GM19397 (cell line): ENCODE measurements at regions not wholly inside any gene's neighbourhood (a gene's known extent, or its start where the extent isn't known, plus 50 kb on each side); places are given as distances from the start of the nearest gene placed in this dataset.

Experiments
- ATAC-seq: cut with Tn5 transposase; IDR thresholded peaks from one replicate; pipeline ENCODE4 v1.9.1; 2021; ENCODE audit warnings: mild to moderate bottlenecking, moderate library complexity; ENCODE audit not compliant: unreplicated experiment

DNA sequence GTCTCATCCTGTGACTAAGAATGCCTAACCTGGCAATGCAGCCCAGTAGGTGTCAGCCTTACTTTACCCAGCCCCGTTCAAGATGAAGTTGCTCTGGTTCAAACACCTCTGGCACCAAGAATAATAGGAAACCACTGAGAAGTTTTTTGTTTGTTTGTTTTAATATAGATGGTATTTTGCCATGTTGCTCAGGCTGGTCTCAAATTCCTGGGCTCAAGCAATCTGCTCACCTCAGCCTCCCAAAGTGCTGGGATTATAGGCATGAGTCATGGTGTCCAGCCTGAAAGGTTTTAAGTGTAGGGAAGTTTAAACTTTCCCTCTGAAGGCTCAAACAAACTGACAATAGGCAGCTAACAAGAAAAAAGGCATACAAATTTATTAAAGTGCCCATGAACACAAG, 51.2 kb upstream of the ABCC4 start:
- ATAC-seq, result no peak

DNA sequence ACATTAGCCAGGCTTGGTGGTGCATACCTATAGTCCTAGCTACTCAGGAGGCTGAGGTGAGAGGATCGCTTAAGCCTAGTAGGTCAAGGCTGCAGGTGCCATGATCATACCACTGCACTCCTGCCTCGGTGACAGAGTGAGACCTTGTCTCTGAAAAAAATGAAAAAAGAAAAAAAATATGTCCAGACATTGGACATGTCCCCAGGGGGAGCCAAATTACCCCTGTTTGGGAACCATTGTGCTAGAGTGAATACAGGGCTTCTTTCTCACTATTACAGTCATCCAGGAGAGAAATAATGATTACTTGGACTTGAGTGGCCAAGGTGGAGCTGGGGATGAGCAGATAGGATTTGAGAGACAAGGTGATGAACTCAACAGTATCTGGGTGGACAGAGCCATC, 52.9 kb upstream of the ABCC4 start:
- no peak for ATAC-seq

DNA sequence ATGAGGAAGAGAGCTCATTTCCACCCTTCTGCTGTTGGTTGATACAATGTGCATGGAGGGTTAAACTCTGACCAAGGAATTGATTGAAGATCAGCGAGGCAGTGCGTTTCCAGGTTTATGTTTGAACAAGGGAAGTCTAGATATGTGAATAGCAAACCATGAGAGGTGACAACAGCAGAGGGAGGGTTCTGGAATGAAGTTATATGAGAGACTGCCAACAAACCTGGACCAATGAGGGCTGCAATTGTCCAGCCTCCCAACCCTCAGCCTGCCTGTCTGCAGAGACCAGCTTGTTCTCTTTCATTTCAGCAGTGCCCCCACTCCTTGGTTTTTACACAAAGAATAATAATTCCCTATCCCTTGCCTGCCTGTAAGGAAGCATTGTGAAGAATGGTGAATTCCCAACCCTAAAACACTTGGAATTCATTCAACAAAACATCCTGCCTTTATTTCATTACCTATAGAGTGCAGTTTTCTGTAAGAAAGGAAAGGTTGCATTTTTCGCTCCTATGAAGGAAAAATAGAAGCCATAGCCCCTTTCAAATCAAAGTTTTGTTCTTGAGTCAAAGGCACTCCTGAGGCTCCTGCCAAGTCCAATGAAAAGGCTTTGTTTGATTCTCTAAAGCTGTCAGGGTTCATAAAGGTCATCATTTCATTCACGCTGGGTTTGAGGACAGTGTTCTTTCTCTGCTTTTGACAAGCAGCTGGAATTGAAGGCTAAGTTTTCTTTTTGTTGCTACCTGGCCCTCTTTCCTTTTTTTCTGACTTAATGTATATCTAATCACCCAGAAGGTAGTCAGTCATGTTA, 53.6 kb upstream of the ABCC4 start:
- ATAC-seq, result no peak

DNA sequence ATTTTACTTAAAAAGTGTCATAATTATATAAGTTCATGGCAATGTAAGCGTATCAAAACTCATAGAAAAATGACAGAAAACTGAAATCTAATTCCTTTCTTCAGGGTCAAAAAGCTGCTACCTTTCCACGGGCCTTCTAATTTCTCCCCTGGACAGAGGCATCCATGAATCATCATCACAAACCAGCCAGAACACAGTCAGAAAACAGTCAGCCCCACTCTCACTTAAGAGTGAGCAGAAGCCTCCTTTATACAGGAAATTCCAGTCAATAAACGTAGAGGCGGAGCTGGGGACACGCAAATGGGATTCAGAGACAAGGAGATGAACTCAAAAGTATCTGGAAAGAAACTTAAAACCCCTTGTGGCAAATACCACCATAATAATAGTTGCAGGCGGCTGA, 54.2 kb upstream of the ABCC4 start:
- ATAC-seq, result no peak

DNA sequence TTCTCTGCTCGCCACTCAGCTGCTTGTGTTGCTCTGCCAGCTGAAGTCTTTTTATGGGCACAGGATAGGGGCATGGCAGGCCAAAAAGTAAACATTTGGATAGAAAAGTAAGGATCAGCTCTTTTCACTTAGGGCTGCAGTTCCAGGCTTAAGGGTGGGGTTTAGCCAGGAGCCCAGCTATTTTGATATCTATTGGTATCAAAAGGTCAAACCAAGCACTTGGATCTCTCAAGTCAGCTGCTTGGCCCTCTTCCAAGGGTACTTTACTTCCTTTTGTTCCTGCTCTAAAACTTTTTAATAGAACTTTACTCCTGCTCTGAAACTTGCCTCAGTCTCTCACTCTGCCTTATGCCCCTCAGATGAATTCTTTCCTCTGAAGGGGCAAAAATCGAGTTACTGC, 55.7 kb upstream of the ABCC4 start:
- ATAC-seq, result no peak

DNA sequence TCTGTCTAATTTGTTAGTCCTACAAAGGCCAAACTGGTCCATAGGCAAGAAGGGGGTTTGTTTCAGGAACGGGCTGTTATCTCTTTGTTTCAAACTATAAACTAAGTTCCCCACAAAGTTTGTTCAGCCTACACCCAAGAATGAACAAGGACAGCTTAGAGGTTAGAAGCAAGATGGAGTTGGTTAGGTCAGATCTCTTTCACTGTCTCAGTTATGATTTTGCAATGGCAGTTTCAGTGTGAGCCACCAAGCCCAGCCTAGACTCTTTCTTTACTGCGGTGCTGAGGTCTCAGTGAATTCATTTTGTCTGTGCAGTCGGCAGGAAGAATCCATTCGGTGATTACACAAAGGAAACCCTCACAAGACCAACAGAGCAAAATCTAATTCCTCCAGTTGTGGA, 56.6 kb upstream of the ABCC4 start:
- ATAC-seq, result no peak

DNA sequence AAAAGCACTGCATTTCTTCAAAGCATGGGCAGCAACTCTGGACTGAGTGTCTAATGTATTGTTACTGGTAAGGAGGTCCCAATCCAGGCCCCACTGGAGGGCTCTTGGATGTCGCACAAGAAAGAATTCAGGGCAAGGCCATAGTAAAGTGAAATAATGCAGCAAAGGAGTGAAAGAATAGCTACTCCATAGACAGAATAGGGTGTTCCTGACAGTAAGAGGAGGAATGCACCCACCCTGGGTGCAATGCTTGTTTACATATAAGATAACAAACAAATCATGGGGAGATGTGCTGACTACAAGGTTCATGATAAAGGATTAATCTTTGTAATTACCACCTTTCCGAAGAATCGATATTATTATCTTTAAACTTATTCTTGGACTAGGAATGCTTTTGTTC, 58.8 kb upstream of the ABCC4 start:
- no peak for ATAC-seq

DNA sequence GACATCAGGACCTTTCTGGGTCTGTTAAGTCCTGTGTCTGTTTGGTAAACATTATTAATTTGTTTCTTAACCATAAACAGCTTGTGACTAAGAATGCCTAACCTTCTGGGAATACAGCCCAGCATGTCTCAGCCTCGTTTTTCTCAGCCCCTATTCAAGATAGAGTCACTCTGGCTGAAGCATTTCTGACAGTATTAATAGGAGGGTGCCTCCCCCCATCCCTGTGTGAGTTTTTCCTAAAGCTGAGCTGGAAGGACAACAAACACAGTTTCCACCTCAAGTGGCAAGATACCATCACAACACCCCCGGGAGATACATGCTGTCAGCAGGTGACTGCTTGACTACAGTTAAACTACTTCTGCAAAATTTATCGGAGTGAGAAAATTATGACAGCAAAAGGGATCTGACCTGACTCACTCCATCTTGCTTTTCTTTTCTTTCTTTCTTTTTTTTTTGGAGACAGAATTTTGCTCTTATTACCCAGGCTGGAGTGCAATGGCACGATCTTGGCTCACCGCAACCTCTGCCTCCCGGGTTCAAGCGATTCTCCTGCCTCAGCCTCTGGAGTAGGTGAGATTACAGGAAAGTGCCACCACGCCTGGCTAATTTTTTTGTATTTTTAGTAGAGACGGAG, 59.3 kb upstream of the ABCC4 start:
- ATAC-seq, result no peak

DNA sequence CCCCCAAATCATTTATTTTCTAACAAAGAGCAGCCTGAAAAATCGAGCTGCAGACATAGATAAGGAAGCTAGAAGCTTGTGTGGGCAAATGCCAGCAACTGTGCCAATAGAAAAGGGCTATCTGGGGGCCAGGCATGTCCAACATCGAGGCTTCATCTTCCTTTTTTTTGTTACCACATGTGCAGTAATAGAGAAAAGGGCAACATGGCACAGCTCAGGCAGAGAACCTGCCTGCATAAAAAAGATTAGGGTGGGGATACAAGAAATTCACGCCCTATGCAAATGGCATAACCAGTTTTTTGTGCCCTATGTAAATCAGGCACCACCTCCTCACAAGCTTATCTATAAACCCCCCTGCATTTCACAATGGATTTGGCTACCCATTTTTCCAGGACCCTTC, 60.4 kb upstream of the ABCC4 start:
- ATAC-seq, result no peak

DNA sequence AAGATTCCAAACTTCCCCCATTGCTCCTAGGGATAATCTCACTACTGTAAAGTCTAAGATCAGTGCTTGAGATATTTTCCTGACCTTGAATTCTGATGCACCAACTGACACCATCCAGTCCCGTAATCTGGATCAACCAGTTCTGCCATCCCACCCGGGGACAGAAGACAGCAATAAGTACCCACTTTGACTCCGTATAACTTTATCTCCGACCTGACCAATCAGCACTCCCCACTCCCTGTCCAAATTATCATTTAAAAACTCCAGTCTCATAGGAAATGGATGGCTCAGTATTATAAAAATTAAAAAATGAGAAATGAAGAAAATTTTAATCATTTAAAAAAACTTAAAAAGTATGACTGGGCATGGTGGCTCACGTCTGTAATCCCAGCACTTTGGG, 61.4 kb upstream of the ABCC4 start:
- no peak for ATAC-seq

DNA sequence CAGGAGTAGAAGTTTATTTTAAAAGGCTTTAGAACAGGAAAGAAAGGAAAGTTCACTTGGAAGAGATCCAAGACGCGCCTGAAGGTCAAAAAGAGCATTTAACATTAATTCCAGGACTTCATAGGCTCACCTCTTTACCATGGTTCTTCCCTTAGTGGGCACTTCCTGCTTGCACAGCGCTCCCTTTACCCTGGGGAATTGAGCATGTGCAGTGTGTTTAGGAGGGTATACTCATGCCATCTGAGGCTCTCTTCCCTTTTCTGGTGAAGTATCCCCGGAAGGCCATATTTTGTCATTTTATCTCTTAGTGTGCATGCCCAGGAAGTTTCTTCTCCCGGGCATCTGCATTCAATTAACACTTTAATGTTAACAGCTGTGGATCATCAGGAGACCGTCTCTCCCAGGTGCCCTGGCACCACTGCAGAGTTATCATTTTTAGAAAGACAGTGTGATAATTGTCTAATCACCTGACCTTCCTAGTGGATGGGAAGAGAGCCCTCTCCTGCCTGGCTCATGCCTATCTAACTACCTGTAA, 66.1 kb upstream of the ABCC4 start:
- no peak for ATAC-seq

DNA sequence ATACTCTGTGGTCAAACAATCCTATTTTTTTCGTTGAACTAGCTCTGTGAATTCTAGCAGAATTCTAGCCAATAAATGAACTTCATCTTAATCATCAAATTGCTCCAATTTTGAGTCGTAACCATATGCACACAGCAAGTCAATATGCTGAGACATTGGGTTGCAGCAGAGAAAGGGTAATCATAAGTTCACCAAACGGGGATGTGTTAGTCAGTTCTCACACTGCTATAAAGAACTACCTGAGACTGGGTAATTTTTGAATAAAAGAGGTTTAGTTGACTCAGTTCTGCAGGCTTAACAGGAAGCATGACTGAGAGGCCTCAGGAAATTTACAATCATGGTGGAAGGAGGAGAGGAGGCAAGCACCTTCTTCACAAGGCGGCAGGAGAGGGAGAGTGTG, 67.7 kb upstream of the ABCC4 start:
- no peak for ATAC-seq

DNA sequence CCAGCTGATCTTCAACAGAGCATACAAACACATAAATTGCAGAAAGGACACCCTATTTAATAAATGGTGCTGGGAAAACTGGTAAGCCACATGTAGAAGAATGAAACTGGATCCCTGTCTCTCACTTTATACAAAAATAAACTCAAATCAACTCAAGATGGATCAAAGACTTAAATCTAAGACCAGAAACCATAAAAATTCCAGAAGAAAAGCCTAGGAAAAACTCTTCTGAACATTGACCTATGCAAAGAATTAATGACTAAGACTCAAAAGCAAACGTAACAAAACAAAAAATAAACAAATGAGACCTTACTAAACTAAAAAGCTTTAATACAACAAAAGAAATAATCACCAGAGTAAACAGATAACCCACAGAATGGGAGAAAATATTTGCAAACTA, 74.5 kb upstream of the ABCC4 start:
- ATAC-seq, result no peak

DNA sequence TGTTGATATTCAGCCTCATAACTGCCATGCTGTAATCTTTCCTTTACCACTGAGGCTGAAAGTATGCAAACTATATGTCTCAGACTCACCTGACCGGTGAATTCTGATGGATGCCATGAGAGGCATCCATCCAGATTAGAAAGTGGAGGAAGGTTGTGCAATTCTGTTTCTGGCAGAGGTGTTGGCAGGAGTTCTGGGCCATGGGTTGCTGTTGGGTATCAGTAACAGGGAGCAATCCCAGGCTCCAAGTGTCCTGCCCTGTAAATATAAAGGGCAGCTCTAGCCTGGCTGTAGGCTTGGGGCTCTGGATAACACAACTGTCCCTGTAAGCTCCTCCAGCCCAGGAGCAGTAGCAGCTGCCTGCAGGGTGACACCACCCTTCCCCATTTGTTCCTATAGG, 77.4 kb upstream of the ABCC4 start:
- no peak for ATAC-seq

DNA sequence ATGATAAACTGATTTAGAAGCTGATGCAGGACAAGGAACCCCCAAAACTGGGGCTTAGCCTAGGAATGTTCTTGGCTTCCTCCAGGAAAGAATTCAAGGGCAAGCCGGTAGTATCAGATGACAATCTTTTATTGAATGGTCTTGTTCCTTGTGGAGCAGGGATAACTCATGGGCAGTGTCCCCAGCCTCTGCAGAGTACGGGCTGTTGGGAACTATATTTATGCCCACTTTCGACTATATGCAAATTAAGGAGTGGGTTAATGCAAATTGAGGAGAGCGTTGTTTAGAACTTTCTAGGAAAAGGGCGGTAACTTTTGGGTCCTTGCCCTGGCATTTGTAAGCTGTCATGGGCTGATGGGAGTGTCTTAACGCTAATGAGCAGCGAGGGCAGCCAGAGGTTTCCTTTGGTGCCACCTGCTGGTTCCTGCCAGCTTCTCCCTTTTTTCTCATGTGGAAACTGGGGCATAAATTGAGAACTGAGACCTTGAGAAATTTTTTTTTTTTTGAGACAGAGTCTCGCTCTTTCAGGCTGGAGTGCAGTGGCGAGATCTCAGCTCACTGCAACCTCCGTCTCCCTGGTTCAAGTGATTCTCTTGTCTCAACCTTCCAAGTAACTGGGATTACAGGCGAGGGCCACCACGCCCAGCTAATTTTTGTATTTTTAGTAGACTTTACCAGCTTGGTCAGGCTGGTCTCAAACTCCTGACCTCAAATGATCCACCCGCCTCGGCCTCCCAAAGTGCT, 79.4 kb upstream of the ABCC4 start:
- peak; percentile 84 for ATAC-seq

DNA sequence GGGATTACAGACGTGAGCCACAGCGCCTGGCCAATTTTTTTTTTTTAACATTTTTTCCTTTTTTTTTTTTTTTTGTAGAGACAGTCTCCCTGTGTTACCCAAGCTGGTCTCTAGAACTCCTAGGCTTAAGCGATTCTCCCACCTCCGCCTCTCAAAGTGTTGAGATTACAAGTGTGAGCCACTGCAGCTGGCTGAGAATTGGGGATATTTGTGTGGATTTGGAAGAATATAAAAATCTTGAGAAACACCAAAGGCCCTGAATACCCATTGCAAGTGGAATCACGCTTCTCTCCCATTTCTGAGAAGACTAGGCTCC, 79.9 kb upstream of the ABCC4 start:
- no peak for ATAC-seq

DNA sequence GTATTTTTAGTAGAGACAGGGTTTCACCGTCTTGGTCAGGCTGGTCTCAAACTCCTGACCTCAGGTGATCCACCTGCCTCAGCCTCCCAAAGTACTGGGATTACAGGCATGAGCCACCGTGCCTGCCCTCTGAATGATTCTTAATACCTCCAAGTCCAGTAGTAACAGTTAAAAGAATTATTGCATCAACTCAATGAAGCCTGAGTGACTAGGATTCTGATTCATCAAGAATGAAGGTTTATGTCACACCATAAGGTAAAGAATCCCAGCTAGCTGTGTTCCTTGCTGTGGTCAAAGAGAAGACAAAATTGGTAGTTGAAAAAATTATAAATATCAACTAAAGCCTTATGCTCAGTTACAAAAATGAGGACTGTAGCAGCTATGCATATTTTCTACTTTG, 81.2 kb upstream of the ABCC4 start:
- no peak for ATAC-seq

DNA sequence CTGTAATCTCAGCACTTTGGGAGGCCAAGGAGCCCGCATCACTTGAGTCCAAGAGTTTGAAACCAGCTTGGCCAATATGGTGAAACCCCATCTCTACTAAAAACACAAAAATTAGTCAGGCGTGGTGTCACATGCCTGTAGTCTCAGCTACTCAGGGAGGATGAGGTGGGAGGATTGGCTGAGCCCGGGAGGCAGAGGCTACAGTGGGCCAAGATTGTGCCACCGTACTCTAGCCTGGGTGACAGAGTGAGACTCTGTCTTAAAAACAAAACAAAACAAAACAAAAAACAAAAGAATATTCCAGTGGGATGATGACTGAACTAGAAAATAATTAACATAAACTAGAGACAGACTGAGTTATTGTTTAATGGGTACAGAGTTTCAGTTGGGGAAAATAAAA, 81.7 kb upstream of the ABCC4 start:
- ATAC-seq, result no peak

DNA sequence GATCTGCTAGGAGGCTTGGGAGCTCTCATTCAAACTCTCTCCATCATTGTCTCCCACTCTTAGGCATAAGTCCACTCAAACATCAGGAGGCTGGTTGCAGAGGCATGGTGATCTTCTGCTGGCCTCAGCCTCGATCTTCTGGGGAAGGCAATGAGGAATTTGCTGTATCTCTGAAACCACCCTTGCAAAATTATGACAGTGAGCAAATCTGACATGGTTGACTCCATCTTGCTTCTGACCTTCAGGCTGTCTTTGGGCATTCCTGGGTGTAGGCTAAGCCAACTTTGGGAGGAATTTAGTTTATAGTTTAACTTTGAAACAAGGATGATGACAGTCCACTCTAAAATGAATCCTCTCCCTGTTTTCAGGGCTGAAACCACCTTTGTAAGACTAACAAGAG, 84.1 kb upstream of the ABCC4 start:
- no peak for ATAC-seq

DNA sequence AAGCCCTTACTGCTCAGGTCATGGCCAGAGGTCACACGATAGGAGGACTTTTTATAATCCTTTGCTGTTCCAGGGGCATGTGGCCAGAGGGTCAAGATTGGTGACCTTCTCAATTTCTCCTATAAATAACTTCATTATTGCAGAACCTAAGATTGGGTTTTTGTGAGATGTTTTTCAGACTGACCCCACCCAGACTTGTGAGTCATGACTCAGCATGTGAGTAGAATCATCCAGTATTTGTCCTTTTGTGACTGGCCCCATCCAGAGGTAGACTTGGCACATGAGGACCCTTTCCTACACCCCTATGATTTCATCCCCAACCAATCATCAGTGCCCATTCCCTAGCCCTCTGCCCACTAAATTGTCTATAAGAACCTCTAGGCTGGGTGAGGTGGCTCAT, 84.5 kb upstream of the ABCC4 start:
- ATAC-seq, result no peak

DNA sequence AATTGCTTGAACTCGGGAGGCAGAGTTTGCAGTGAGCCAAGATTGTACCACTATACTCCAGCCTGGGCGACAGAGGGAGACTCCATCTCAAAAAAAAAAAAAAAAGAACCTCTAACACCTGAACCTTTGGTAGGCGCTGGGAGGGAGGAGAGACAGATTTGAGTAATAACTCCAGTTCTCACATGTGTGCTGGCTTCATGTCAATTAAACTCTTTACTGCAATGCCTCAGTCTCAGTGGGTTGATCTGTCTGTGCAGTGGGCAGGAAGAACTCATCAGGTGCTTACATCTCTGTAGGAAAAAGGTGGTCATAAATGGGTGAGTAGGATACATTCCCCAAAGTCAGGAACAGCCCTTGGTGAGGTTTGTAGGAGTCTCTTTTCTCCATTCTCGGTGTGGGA, 85.1 kb upstream of the ABCC4 start:
- ATAC-seq, result no peak

DNA sequence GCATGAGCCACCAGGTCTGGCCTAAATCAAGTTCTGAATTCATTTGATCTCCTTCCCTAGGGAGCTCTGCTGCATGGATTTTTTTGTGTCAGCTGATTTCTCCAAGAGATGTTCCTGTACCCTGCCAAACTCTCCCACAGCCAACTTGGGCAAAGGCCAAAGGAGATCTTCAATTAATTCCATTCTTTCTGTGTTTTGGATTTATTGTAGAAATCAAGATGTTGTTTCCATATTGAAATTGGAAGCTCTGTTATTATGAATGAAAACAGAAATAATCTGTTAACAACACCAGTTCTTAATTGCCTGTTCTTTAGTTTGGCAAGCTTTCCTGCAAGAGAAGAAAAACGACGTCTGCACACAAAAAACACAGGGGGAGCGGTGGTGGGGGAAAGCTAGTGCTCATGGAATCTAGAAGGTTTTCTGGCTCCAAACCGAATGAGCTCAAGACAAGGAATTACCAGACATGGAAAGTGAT, 86.5 kb upstream of the ABCC4 start:
- ATAC-seq, result no peak
